Hippocampal formation (tissue), 2 donors: ENCODE measurements at regions not wholly inside any gene's neighbourhood (a gene's known extent, or its start where the extent isn't known, plus 50 kb on each side); places are given as distances from the start of the nearest gene placed in this dataset.

Experiments
- DNase-seq, 2 donors: peaks; one replicate each; lab custom pipeline; 2025; lab: John Stamatoyannopoulos, UW

GRCh38 chr6:2535506-2535905, 215.2 kb downstream of the MYLK4 start:
- DNase-seq = no peak

- no peak for DNase-seq
Measured at GRCh38 chr6:2534406-2535042, 216.2 kb downstream of the MYLK4 start.

GRCh38 chr6:2531426-2532215, 219.1 kb downstream of the MYLK4 start:
- DNase-seq = no peak

GRCh38 chr6:2529211-2529719, 221.5 kb downstream of the MYLK4 start:
- no peak for DNase-seq

GRCh38 chr6:2528156-2528555, 222.6 kb downstream of the MYLK4 start:
- no peak for DNase-seq

- no peak for DNase-seq
Measured at GRCh38 chr6:2526766-2527165, 224.0 kb downstream of the MYLK4 start.

- no peak for DNase-seq
Measured at GRCh38 chr6:2524090-2524489, 226.6 kb downstream of the MYLK4 start.

GRCh38 chr6:2523061-2523460, 227.7 kb downstream of the MYLK4 start:
- DNase-seq = no peak

GRCh38 chr6:2522521-2522920, 228.2 kb downstream of the MYLK4 start:
- no peak for DNase-seq

GRCh38 chr6:2517855-2518473, 232.8 kb downstream of the MYLK4 start:
- DNase-seq = no peak

- DNase-seq = no peak
Measured at GRCh38 chr6:2517401-2517800, 233.3 kb downstream of the MYLK4 start.

GRCh38 chr6:2516059-2516458, 234.7 kb downstream of the MYLK4 start:
- no peak for DNase-seq

- DNase-seq = no peak
Measured at GRCh38 chr6:2514965-2515543, 235.7 kb downstream of the MYLK4 start.

- no peak for DNase-seq
Measured at GRCh38 chr6:2512802-2513201, 237.9 kb downstream of the MYLK4 start.

GRCh38 chr6:2510316-2510715, 240.4 kb downstream of the MYLK4 start:
- DNase-seq = no peak

GRCh38 chr6:2509711-2510110, 241.0 kb downstream of the MYLK4 start:
- DNase-seq = no peak

GRCh38 chr6:2508071-2508470, 242.7 kb downstream of the MYLK4 start:
- DNase-seq = no peak

- no peak for DNase-seq
Measured at GRCh38 chr6:2507521-2508037, 243.1 kb downstream of the MYLK4 start.

- no peak for DNase-seq
Measured at GRCh38 chr6:2507016-2507415, 243.7 kb downstream of the MYLK4 start.

GRCh38 chr6:2505624-2506023, 245.1 kb downstream of the MYLK4 start:
- no peak for DNase-seq

- DNase-seq = no peak
Measured at GRCh38 chr6:2504495-2505064, 246.1 kb downstream of the MYLK4 start.
